Mucosa of gallbladder (tissue), 1 donor: ENCODE measurements at regions not wholly inside any gene's neighbourhood (a gene's known extent, or its start where the extent isn't known, plus 50 kb on each side); places are given as distances from the start of the nearest gene placed in this dataset.

ENCODE experiments used
- DNase-seq: peaks from one replicate; pipeline ENCODE4 v3.0.0-alpha.2; 2020; ENCODE audit warnings: low spot score
- donor health status: DM: no; HTN: no; CAD: no.

- no peak for DNase-seq
These were observed 1301.3 kb downstream of the FAM181B start for GRCh38 chr11:81432333-81432732.

GRCh38 chr11:81424822-81425221, 1308.8 kb downstream of the FAM181B start:
- DNase-seq: no peak

GRCh38 chr11:81422402-81422801, 1311.3 kb downstream of the FAM181B start:
- DNase-seq: no peak

- DNase-seq: no peak
These were observed 1312.3 kb downstream of the FAM181B start for GRCh38 chr11:81421251-81421860.

GRCh38 chr11:81420668-81421250, 1312.9 kb downstream of the FAM181B start:
- DNase-seq: no peak

- DNase-seq: no peak
These were observed 1336.3 kb downstream of the FAM181B start for GRCh38 chr11:81397316-81397715.

- DNase-seq: no peak
These were observed 1339.4 kb downstream of the FAM181B start for GRCh38 chr11:81394311-81394710.

GRCh38 chr11:81388326-81388725, 1345.3 kb downstream of the FAM181B start:
- DNase-seq: no peak

GRCh38 chr11:81380395-81380794, 1353.3 kb downstream of the FAM181B start:
- DNase-seq: no peak

GRCh38 chr11:81377418-81377817, 1356.2 kb downstream of the FAM181B start:
- no peak for DNase-seq

- no peak for DNase-seq
These were observed 1359.7 kb downstream of the FAM181B start for GRCh38 chr11:81373986-81374385.

- DNase-seq: no peak
These were observed 1365.5 kb downstream of the FAM181B start for GRCh38 chr11:81368192-81368591.

- DNase-seq: no peak
These were observed 1368.2 kb downstream of the FAM181B start for GRCh38 chr11:81365496-81365895.

GRCh38 chr11:81359476-81359875, 1374.2 kb downstream of the FAM181B start:
- no peak for DNase-seq

- no peak for DNase-seq
These were observed 1388.1 kb downstream of the FAM181B start for GRCh38 chr11:81345609-81346008.

- DNase-seq: no peak
These were observed 1390.7 kb downstream of the FAM181B start for GRCh38 chr11:81342966-81343365.

- no peak for DNase-seq
These were observed 1393.4 kb downstream of the FAM181B start for GRCh38 chr11:81340225-81340624.

GRCh38 chr11:81339521-81339920, 1394.1 kb downstream of the FAM181B start:
- DNase-seq: no peak

GRCh38 chr11:81337756-81338155, 1395.9 kb downstream of the FAM181B start:
- DNase-seq: no peak

GRCh38 chr11:81332276-81332675, 1401.4 kb downstream of the FAM181B start:
- DNase-seq: no peak

- DNase-seq: no peak
These were observed 1401.9 kb downstream of the FAM181B start for GRCh38 chr11:81331611-81332235.

GRCh38 chr11:81331088-81331487, 1402.6 kb downstream of the FAM181B start:
- DNase-seq: no peak

- DNase-seq: no peak
These were observed 1430.5 kb downstream of the FAM181B start for GRCh38 chr11:81303038-81303664.
